22Rv1 (cell line): ENCODE measurements at regions not wholly inside any gene's neighbourhood (a gene's known extent, or its start where the extent isn't known, plus 50 kb on each side); places are given as distances from the start of the nearest gene placed in this dataset.

Source experiments
- CTCF ChIP-seq: fragments of 450-650 bp; IDR thresholded peaks from 2 replicates; pipeline ENCODE4 v1.5.1; 2017; ENCODE audit warnings: mild to moderate bottlenecking
- ZFX ChIP-seq: fragments of 450-650 bp; IDR thresholded peaks from 2 replicates; pipeline ENCODE4 v1.6.1; 2017; ENCODE audit warnings: antibody characterized with exemption, borderline replicate concordance

GRCh38 chrX:39856472-39857121, 241.2 kb downstream of the BCOR start:
- no peak for TF ChIP-seq CTCF
- no peak for TF ChIP-seq ZFX
